GM21381 (cell line): ENCODE measurements at regions not wholly inside any gene's neighbourhood (a gene's known extent, or its start where the extent isn't known, plus 50 kb on each side); places are given as distances from the start of the nearest gene placed in this dataset.
"Not testable (repeated sequence)": the region's sequence is repeated elsewhere in the genome, so short reads cannot be mapped to it uniquely, and the experiment has no call there.

Experiments used
- ATAC-seq: cut with Tn5 transposase; IDR thresholded peaks from one replicate; pipeline ENCODE4 v1.9.1; 2021; ENCODE audit warnings: mild to moderate bottlenecking, moderate library complexity; ENCODE audit not compliant: unreplicated experiment

- no peak for ATAC-seq
These were observed 146.0 kb upstream of the SH3BP4 start for GRCh38 chr2:234805836-234806235.

DNA sequence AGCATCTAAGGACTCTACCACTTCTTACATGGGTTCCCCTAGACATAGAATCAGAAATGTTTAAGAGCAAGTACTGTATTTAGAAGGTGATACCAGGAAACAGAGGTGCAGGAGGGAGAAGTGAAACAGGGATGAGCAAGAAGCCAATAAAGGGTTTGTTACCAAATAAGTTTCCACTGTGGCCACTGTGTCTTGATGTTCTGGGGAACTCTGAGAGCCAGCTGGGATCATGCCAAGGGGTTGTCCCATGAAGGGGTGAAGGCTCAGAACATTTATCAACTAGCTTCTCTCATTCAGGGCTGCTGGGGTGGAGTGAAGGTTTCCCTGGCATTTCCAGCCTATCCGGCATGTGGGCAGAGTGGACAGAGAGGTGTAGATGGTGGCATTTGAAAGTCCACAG is 147.1 kb upstream of the SH3BP4 start:
- ATAC-seq = no peak

GRCh38 chr2:234802845-234803171 is 149.0 kb upstream of the SH3BP4 start:
- no peak for ATAC-seq

DNA sequence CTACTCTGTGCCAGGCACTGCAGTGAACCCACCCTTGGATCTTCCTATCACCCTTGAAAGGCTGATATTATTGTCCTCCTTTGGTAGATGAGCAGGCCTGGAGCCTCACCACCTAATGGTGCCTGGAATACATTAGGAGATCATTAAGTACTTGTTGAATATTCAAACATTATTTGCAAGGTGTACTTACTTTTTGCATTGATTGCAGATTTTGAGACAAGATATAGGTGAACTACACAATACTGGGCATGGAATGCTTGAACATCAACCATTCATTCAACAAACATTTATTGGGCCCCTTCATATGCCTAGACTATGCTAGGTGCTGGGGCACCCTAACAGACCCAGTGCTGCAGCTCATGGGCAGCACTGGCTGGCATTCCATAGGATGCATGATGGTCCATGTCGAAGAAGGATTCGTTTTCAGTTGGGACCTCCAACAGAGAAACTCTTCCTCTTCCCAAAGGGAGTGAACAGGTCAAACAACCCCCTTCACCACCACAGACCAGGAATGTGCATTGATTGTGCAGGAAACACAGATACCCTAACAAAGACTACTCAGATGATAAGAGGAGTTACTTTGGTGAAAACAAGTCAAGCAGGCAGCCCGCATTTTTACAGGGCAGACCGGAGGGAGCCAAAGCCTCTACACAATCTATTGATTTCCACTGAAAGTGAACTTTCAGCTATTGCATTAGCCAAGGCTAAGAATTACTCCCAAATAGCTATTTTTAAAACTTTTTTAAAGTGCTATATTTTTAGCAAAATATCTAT is 149.6 kb upstream of the SH3BP4 start:
- ATAC-seq = no peak

- no peak for ATAC-seq
These were observed 154.1 kb upstream of the SH3BP4 start for GRCh38 chr2:234797566-234798250.

DNA sequence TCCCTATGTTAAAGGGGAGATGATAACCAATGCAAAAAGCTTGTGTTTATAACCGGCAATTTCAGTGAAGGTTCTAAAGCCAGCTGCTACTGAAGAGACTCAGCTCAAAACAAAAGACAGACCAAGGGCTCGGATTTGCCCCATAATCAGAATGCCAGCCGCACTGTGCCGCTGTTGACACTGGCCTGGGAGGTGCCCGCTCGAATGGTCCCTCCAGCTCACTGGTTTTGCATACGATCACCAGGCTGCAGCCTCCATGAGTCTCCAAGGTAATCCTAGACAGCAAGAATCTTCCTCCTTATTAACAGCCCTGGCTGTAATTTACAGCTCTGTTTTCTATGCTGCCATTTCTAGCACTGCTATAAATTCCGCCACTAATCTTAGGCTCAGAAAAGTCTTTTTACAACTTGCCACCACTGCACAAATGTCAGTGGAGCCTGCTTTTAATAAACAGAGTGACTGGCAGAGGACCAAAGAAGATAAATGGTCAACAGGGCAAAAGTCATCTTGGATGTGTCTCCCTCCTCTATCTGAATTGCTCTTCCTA is 155.7 kb upstream of the SH3BP4 start:
- ATAC-seq = no peak

GRCh38 chr2:234795272-234795920 is 156.4 kb upstream of the SH3BP4 start:
- ATAC-seq = no peak

- no peak for ATAC-seq
These were observed 157.0 kb upstream of the SH3BP4 start for GRCh38 chr2:234794866-234795265.

DNA sequence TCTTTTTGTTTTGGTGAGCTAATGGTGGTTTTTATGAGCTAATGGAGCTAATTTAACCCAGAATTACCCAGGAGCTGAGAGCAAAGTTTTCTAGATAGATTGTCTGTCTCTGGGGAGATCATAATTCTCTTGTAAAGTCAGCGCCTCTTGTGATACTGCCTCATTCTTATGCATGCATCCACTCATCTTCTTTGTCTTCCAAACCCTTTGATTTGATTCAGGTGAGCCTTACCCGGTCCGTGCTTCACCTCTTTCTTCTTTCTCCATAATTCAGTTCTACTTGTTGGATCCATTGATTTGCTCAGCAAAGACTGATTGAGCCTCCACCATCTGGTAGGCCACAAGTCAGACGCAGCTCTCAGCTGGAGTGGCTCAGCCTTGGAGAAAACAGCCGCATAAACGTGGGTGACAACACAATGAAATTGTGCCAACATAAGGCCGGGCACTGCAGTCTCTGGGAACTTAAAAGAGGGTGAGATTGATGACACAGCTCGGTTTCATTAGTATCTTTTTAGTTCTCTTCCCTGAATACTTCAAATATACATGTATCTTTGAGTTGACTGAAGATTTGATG is 158.5 kb upstream of the SH3BP4 start:
- no peak for ATAC-seq

- no peak for ATAC-seq
These were observed 159.2 kb upstream of the SH3BP4 start for GRCh38 chr2:234792621-234793022.

DNA sequence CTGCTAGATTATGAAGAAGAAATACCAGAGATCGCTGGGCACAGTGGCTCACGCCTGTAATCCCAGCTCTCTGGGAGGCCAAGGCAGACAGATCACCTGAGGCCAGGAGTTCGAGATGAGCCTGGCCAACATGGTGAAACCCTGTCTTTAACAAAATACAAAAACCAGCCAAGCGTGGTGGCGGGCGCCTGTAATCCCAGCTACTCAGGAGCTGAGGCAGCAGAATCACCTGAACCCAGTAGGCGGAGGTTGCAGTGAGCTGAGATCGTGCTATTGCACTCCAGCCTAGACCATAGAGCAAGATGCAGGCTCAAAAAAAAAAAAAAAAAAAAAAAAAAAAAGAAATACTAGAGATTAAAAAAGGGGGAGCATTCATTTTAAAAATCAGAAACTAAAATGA is 159.7 kb upstream of the SH3BP4 start:
- not testable (repeated sequence) for ATAC-seq

DNA sequence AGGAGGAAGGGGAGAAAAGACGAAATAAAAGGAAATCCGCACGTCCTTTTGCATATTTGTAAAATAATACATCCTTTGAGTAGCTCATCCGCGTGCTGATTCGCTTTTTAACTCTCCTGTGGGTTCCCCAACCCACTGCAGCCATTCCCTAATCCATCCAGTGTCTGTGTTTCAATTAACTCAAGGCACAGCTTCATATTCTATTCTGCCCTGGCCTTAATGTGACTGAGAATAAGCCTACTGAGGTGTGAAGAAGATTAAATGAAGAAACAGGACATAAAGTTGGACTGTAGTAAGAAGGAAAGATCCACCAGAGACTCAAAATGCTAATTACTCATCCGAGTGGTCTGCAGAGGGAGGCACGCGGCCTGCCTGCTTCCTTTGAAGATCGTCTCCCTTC is 161.4 kb upstream of the SH3BP4 start:
- ATAC-seq = no peak

DNA sequence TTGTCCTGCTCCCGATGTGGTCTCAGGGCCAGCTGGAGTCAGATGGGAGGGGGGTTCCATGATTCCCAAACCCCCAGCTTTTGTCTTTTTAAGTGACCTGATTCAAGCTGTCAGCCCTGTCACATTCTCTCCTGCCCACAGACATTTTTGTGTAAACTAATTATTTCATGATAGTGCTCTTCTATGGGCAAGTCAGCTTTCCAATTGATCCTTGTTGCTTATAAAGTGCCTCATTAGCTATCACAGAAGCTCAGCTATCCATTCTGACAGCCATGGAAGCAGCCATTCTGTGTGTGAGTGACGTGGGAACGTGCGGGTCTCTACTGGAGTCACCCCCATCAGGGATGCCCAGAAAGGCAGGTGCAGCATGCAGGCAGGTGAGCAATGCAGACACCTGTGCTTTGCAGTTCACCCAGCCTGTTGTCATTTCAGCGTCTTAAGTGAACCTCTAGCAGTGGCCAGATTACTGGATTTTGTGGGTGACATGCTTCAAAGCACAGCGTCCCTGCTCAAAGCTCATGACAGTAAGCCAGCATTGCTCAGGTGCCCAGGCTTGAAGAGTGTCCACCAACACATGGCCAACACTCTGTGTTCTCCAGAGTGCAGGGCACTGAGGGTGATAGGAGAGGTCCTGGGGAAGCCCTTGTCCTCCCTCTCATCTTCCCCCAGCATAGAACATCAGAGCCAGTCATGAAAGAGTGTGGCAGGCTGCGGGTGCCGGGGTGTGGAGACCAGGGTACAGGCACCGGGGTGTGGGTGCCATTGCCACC is 162.1 kb upstream of the SH3BP4 start:
- ATAC-seq = no peak

DNA sequence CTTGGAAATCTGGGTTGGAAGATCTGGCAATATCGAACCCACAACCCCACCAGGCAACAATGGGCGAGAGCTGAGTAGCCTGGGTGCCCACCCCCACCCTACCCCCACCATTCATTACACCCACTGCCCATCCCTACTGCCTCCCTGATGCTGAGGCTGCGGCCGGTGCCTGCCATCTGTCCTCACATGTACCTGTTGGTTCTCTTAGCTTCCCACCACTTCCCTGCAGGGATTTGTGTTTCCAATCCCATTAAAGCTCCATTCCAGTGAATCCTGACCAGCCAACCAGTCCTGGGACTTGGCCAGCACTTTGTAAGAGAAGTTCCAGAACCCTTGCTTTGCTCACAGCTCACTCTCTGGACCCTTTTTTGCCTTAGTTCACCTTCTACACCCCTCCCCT is 163.0 kb upstream of the SH3BP4 start:
- ATAC-seq = no peak

DNA sequence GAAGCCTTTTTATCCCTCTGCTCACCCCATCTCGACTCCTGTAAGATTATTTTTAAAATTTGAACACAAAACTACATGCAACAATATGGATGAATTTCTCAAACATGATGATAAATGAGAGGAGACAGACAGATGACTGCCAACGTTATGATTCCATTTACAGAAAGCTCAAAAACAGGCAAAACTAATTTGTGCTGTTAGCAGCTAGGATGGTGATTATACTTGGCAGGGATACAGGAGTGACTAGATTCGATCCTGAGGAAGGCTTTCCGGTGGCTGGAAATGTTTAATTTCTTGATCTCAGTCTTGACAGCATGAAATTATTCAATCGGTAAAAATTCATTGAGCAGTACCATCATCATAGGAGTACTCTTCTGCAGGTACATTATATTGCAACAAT is 163.4 kb upstream of the SH3BP4 start:
- no peak for ATAC-seq

DNA sequence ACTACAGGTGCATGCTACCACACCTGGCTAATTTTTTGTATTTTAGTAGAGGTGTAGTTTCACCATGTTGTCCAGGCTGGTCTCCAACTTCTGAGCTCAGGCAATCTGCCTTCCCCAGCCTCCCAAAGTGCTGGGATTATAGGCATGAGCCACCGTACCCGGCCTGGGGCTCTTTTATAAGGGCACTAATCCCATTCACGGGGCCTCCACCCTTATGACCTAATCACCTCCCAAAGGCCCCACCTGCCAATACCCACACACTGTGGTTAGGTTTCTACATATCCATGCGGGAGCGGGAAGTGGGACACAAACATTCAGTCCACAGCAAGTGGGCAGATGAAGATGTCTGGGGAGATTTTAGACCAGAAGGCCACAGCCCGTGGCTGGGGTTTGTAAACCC is 164.7 kb upstream of the SH3BP4 start:
- no peak for ATAC-seq

- ATAC-seq = no peak
These were observed 177.9 kb upstream of the SH3BP4 start for GRCh38 chr2:234773764-234774409.

GRCh38 chr2:234773129-234773528 is 178.7 kb upstream of the SH3BP4 start:
- no peak for ATAC-seq

- ATAC-seq = no peak
These were observed 179.1 kb upstream of the SH3BP4 start for GRCh38 chr2:234772733-234773060.

DNA sequence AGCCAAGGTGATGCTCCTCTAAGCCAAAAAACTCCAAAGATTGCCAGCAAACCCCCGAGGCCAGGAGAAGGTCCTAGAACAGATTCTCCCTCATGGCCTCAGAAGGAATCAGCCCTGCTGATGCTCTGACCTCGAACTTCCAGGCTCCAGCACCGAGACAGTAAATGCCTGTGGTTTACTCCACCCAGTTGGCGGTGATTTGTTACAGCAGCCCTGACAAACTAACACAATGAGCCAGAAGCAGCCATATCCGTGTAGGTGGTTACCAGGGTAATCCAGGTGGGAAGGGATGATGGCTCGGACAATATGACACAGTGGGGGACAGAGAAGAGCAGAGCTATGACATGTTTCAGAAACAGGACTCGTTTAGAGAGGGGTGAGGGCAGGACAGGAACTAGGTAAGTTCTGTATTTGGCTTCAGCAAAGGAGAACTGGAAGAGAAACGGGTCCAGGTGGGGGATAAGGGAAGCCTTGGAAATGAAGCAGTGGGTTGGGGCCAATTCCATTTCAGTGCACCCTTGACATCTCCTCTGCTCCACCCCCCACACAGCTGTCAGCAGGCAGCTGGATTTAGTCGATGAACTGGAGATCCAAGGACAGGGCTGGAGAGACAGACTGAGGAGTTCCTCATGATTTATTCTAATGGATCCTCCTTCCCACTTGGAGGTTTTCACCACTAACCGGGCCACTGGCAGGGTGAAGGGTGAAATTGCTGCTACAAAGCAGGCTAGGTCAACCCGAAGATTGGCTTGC is 179.7 kb upstream of the SH3BP4 start:
- no peak for ATAC-seq
